GM19035 (cell line): ENCODE measurements at regions not wholly inside any gene's neighbourhood (a gene's known extent, or its start where the extent isn't known, plus 50 kb on each side); places are given as distances from the start of the nearest gene placed in this dataset.

ENCODE experiments used
- ATAC-seq: cut with Tn5 transposase; IDR thresholded peaks from one replicate; pipeline ENCODE4 v1.9.1; 2021; ENCODE audit not compliant: unreplicated experiment

GRCh38 chr14:65348137-65348536 lies 64.4 kb upstream of the FUT8 start:
- no peak for ATAC-seq

DNA sequence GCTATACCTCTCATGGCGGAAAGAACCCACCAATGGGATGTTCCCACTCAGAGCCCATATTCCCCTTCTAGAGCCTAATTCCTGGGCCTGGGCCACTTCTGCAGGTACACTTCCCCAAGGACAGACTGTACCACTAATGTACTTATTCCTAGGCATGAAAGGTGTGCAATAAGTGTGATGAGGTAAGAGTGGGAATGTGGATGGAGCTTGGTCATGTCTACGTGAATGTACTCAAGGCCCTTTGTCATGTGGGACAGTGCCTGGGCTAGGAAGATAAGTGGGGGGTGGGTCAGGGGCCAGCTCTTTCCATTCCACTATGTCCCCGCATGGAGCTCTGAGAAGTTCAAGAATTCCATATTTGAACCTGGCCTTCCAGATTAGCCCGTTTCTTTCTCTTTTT lies 63.4 kb upstream of the FUT8 start:
- ATAC-seq, result no peak

DNA sequence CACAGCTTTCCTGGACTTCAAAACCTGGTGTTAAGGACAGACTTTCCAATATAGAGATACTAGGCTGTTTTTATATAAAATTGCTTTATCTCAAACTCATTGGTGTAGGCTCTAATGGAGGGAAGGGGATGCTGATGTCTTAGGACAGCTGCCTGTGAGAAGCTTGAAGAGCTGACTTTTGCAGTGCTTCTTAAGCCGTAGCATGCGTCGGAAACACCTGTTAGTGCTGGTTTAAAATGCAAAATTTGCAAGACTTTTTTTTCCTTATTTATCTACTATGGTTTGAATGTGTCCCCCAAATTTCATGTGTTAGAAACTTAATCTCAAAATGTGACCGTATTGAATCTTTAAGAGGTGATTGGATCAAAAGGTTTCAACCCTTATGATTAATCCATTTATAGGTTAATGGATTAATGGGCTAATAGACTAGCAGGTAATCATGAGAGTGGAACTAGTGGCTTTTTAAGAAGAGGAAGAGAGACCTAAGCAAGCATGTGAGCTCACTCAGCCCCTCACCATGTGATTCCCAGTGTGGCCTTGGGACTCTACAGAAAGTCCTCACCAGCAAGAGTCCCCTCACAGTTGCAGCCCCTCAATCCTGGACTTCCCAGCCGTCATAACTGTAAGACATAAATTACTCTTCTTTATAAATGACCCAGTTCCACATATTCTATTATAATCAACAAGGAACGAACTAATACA lies 60.9 kb upstream of the FUT8 start:
- peak; percentile 46 for ATAC-seq

GRCh38 chr14:65352964-65353530 lies 59.5 kb upstream of the FUT8 start:
- ATAC-seq, result no peak

DNA sequence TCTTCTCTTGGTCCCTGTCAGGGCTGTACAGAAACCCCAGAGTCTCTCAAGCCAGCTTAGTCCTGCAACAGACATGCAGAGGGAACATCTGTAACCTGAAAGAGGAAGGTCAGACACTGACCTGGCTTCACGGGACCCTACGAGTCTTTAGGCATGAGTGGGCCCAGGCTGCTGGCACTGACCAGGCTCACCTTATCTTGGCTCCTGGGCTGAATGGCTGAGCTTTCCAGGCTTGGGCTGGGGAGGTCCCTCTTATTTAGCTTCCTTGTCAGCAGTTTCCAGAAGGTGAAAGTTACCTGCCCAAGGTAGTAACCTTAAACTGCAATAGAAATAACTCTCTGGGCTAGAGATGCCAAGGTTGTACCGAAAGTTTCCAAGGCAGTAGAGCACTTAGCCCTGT lies 58.4 kb upstream of the FUT8 start:
- no peak for ATAC-seq

DNA sequence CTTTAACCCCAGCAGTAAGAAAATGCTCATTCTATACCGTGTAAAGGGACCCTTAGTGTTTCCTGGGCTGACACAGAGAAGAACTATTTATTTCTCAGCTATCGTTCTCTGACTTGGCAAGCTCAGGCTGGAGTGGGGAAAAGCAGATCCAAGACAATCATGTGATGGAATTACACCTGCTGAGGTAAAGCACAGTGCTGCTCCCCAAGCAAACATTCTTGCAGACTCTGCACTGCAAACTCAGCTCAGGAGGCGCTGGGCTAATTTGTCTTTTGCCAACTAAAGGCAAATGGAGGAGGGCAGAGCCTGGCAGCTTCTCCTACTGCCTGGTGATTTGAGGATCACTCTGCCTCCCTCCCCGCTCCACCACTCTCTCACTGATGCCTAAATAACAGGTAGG lies 57.8 kb upstream of the FUT8 start:
- ATAC-seq, result no peak

- ATAC-seq, result no peak
These were observed 56.1 kb upstream of the FUT8 start for GRCh38 chr14:65356327-65356836.

GRCh38 chr14:65357113-65357512 lies 55.4 kb upstream of the FUT8 start:
- no peak for ATAC-seq

GRCh38 chr14:65357689-65358088 lies 54.8 kb upstream of the FUT8 start:
- ATAC-seq, result no peak

GRCh38 chr14:65359503-65359902 lies 53.0 kb upstream of the FUT8 start:
- ATAC-seq, result no peak

DNA sequence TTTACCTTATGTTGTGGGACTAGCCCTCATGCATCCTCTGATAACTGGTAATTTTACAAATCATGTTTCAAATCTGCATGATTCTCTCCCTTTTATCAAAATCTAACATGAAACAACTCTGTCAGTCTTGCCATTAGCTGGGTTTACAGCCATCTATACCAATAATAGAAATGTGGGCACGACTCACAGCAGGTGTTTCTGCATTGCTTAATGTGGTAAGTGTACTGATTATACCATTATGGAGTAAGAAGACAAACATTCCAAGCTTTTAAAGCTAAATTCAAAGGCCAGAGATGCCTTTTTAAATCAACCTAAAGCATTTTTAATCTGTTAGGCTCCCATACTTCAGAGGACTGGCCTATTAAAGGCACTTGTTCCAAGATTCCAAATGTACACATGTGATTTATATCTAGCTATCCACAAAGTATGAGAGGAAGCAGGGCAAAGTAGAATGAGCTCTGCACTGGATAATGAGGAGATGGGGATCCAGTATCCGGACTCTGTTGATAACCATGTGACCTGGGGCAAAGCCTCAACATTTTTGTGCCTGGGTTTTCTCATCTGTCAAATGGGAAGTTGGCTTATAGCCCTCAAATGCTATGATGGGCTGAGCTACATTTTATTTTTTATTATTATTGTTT lies 52.3 kb upstream of the FUT8 start:
- ATAC-seq, result no peak

DNA sequence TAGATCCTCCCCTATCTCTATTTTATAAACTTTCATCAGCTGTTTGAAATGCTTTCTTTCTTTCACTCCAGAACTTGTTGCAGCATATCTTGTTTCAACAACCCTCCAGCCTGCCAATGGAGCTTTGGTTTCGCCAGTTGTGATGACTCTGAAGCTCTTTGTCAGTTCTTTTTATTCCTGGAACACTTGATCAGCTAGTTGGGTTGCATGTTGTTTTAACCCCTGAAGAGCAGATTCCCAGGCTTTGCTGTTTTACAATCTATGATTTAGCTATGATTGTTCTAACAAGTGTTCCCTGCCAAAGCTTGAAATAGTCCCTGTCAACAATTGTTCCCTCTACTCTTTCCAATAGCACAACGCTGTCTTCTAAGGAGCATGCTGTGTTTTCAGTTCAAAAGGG lies 50.6 kb upstream of the FUT8 start:
- no peak for ATAC-seq
